ENCODE measurements at regions not wholly inside any gene's neighbourhood (a gene's known extent, or its start where the extent isn't known, plus 50 kb on each side); places are given as distances from the start of the nearest gene placed in this dataset.
A peak's percentile ranks its signal among the peaks of the same experiment; 100 is the strongest.

GRCh38 chr13:48761256-48761655, 107.5 kb downstream of the CYSLTR2 start:
- DNase-seq: peak; percentile 44

GRCh38 chr13:48769107-48769704, 115.5 kb downstream of the CYSLTR2 start:
- peak; percentile 87 for DNase-seq

- no peak for DNase-seq
These were observed 116.6 kb downstream of the CYSLTR2 start for GRCh38 chr13:48770372-48770771.

GRCh38 chr13:48772908-48773307, 119.2 kb downstream of the CYSLTR2 start:
- no peak for DNase-seq

GRCh38 chr13:48773531-48774275, 120.0 kb downstream of the CYSLTR2 start:
- DNase-seq: no peak

GRCh38 chr13:48775285-48775684, 121.6 kb downstream of the CYSLTR2 start:
- DNase-seq: no peak

- no peak for DNase-seq
These were observed 122.1 kb downstream of the CYSLTR2 start for GRCh38 chr13:48775804-48776203.

- DNase-seq: no peak
These were observed 122.7 kb downstream of the CYSLTR2 start for GRCh38 chr13:48776401-48776800.

- no peak for DNase-seq
These were observed 124.9 kb downstream of the CYSLTR2 start for GRCh38 chr13:48778610-48779009.

- no peak for DNase-seq
These were observed 127.1 kb downstream of the CYSLTR2 start for GRCh38 chr13:48780713-48781341.

GRCh38 chr13:48782429-48782840, 128.7 kb downstream of the CYSLTR2 start:
- no peak for DNase-seq

- DNase-seq: no peak
These were observed 129.5 kb downstream of the CYSLTR2 start for GRCh38 chr13:48783181-48783630.

GRCh38 chr13:48783695-48784230, 130.0 kb downstream of the CYSLTR2 start:
- no peak for DNase-seq

GRCh38 chr13:48784916-48785548, 131.3 kb downstream of the CYSLTR2 start:
- no peak for DNase-seq

- DNase-seq: no peak
These were observed 136.5 kb downstream of the CYSLTR2 start for GRCh38 chr13:48790199-48790598.

GRCh38 chr13:48790966-48791365, 137.2 kb downstream of the CYSLTR2 start:
- DNase-seq: no peak

GRCh38 chr13:48797127-48797526, 143.4 kb downstream of the CYSLTR2 start:
- DNase-seq: no peak

- no peak for DNase-seq
These were observed 144.0 kb downstream of the CYSLTR2 start for GRCh38 chr13:48797761-48798160.

- no peak for DNase-seq
These were observed 144.5 kb downstream of the CYSLTR2 start for GRCh38 chr13:48798180-48798579.

- no peak for DNase-seq
These were observed 147.5 kb downstream of the CYSLTR2 start for GRCh38 chr13:48801255-48801654.

- no peak for DNase-seq
These were observed 151.3 kb downstream of the CYSLTR2 start for GRCh38 chr13:48804821-48805601.

- DNase-seq: no peak
These were observed 152.8 kb downstream of the CYSLTR2 start for GRCh38 chr13:48806522-48806921.

- DNase-seq: no peak
These were observed 155.0 kb downstream of the CYSLTR2 start for GRCh38 chr13:48808683-48809082.
